ENCODE measurements at regions not wholly inside any gene's neighbourhood (a gene's known extent, or its start where the extent isn't known, plus 50 kb on each side); places are given as distances from the start of the nearest gene placed in this dataset.

DNA sequence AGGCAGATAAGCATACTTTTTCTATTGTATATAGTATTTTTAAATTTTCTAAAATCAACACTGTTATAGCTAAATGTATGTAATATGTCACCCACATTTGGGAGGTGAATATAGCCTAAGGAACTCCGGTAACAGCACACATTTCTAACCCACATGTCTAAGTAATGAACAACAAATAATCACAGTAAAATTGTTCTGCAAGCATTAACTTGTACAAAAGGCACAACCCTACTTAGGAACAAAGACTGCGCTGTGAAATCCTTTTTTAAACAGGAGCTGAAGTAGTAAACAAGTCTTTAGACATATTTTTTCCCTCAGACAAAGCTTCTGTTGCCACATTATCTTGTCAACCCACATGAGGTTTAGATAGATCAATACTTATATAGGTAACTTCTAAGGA, 872.4 kb upstream of the SLC35B3 start:
- no peak for TF ChIP-seq TCF12 (IDR thresholded peaks at IDR 0.05; ENCODE audit: low read depth)
- no peak for TF ChIP-seq ZBTB7A (IDR thresholded peaks at IDR 0.05; ENCODE audit: low read depth)
- TF ChIP-seq TEAD4 (IDR thresholded peaks at IDR 0.05) = no peak
- TF ChIP-seq, protein P1, sequence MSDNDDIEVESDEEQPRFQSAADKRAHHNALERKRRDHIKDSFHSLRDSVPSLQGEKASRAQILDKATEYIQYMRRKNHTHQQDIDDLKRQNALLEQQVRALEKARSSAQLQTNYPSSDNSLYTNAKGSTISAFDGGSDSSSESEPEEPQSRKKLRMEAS (IDR thresholded peaks at IDR 0.05) = no peak
- TF ChIP-seq TAF1 (IDR thresholded peaks at IDR 0.05; ENCODE audit: low read depth) = no peak
- no peak for TF ChIP-seq CREB1 (IDR thresholded peaks at IDR 0.05; ENCODE audit: low read depth)
- no peak for TF ChIP-seq CEBPB (IDR thresholded peaks at IDR 0.05)
- TF ChIP-seq EGR1 (IDR thresholded peaks at IDR 0.05) = no peak
- TF ChIP-seq YY1 (IDR thresholded peaks at IDR 0.05; ENCODE audit: low read depth) = no peak
- TF ChIP-seq EP300 (IDR thresholded peaks at IDR 0.05; ENCODE audit: borderline replicate concordance) = no peak
- TF ChIP-seq, protein P2, sequence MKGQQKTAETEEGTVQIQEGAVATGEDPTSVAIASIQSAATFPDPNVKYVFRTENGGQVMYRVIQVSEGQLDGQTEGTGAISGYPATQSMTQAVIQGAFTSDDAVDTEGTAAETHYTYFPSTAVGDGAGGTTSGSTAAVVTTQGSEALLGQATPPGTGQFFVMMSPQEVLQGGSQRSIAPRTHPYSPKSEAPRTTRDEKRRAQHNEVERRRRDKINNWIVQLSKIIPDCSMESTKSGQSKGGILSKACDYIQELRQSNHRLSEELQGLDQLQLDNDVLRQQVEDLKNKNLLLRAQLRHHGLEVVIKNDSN (IDR thresholded peaks at IDR 0.05) = no peak
- no peak for TF ChIP-seq FOXM1 (IDR thresholded peaks at IDR 0.05; ENCODE audit: borderline replicate concordance, low read depth)
- TF ChIP-seq REST (IDR thresholded peaks at IDR 0.05; ENCODE audit: low read depth) = no peak

DNA sequence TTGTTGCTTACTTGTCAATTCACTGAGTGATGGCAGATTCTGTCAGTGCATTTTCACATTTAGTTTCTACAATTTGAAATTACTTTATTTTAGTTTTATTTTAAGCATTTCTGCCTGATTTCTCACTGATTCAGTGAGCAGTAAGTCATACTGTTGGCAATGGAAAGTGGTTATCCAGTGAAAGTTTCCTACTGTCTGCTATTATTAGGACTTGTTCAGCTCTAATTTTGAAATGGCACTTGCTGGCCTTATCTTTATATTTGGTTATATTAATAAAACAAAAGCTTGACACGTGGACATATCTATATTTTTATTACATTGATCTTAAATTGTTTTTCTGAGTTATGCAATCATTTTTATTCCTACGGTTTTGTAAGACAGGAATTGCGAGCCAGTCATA, 871.8 kb upstream of the SLC35B3 start:
- TF ChIP-seq CREB1 (IDR thresholded peaks at IDR 0.05; ENCODE audit: low read depth) = no peak
- no peak for TF ChIP-seq TAF1 (IDR thresholded peaks at IDR 0.05; ENCODE audit: low read depth)
- TF ChIP-seq TCF12 (IDR thresholded peaks at IDR 0.05; ENCODE audit: low read depth) = no peak
- TF ChIP-seq EGR1 (IDR thresholded peaks at IDR 0.05) = no peak
- TF ChIP-seq, protein P2 (IDR thresholded peaks at IDR 0.05) = no peak
- TF ChIP-seq REST (IDR thresholded peaks at IDR 0.05; ENCODE audit: low read depth) = no peak
- TF ChIP-seq EP300 (IDR thresholded peaks at IDR 0.05; ENCODE audit: borderline replicate concordance) = no peak
- no peak for TF ChIP-seq CEBPB (IDR thresholded peaks at IDR 0.05)
- TF ChIP-seq, protein P1 (IDR thresholded peaks at IDR 0.05) = no peak
- no peak for TF ChIP-seq YY1 (IDR thresholded peaks at IDR 0.05; ENCODE audit: low read depth)
- TF ChIP-seq FOXM1 (IDR thresholded peaks at IDR 0.05; ENCODE audit: borderline replicate concordance, low read depth) = no peak

- TF ChIP-seq YY1 (IDR thresholded peaks at IDR 0.05; ENCODE audit: low read depth) = no peak
- TF ChIP-seq NFIC (IDR thresholded peaks at IDR 0.05) = no peak
- TF ChIP-seq CREB1 (IDR thresholded peaks at IDR 0.05; ENCODE audit: low read depth) = no peak
- no peak for TF ChIP-seq TCF12 (IDR thresholded peaks at IDR 0.05; ENCODE audit: low read depth)
- TF ChIP-seq FOXM1 (IDR thresholded peaks at IDR 0.05; ENCODE audit: borderline replicate concordance, low read depth) = no peak
- TF ChIP-seq EGR1 (IDR thresholded peaks at IDR 0.05) = no peak
- no peak for TF ChIP-seq ZBTB7A (IDR thresholded peaks at IDR 0.05; ENCODE audit: low read depth)
- no peak for TF ChIP-seq CEBPB (IDR thresholded peaks at IDR 0.05)
- TF ChIP-seq TAF1 (IDR thresholded peaks at IDR 0.05; ENCODE audit: low read depth) = no peak
- no peak for TF ChIP-seq TEAD4 (IDR thresholded peaks at IDR 0.05)
Observed at GRCh38 chr6:9295644-9296043, 860.3 kb upstream of the SLC35B3 start.

DNA sequence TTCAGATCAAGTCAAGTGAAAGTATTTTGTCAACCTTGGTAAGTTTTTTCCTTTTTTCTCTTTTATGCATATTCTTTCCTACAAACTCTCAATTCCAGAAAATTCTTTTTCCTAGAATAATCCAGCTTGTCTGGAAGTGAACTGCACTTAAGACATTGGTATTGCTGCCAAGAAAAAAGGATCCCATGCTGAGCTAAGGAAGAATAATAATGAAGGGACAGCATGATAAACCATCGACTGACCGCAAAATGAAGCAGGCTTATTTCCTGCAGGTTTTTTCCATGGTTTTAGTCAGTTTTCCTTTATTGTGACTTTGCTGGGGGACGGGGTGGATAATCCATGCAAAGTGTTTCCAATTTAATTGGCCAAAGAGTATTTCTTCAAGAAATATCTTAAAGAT, 857.6 kb upstream of the SLC35B3 start:
- TF ChIP-seq FOXM1 (IDR thresholded peaks at IDR 0.05; ENCODE audit: borderline replicate concordance, low read depth) (no peak), TCF12 (IDR thresholded peaks at IDR 0.05; ENCODE audit: low read depth) (no peak), ZBTB7A (IDR thresholded peaks at IDR 0.05; ENCODE audit: low read depth) (no peak), YY1 (IDR thresholded peaks at IDR 0.05; ENCODE audit: low read depth) (no peak), NFIC (IDR thresholded peaks at IDR 0.05) (no peak), TEAD4 (IDR thresholded peaks at IDR 0.05) (no peak), RAD21 (IDR thresholded peaks at IDR 0.05; ENCODE audit: low read depth) (no peak), TAF1 (IDR thresholded peaks at IDR 0.05; ENCODE audit: low read depth) (no peak), EP300 (IDR thresholded peaks at IDR 0.05; ENCODE audit: borderline replicate concordance) (no peak), CREB1 (IDR thresholded peaks at IDR 0.05; ENCODE audit: low read depth) (no peak), CEBPB (IDR thresholded peaks at IDR 0.05) (no peak), EGR1 (IDR thresholded peaks at IDR 0.05) (no peak), REST (IDR thresholded peaks at IDR 0.05; ENCODE audit: low read depth) (no peak)
- TF ChIP-seq, protein P1 (IDR thresholded peaks at IDR 0.05) = no peak
- TF ChIP-seq, protein P2 (IDR thresholded peaks at IDR 0.05) = no peak

All from Ishikawa (cell line).